Liver (tissue), 8 donors: ENCODE measurements at regions not wholly inside any gene's neighbourhood (a gene's known extent, or its start where the extent isn't known, plus 50 kb on each side); places are given as distances from the start of the nearest gene placed in this dataset.

ENCODE experiments used
- DNase-seq: peaks from one replicate; pipeline ENCODE4 v3.0.0-alpha.2; 2017; ENCODE audit warnings: low spot score
- H3K27ac ChIP-seq, 2 donors: one replicate each; pipeline ENCODE4 v1.7.0; 2013; ENCODE audit warnings: inconsistent platforms in 2 of 2, low read length in 2 of 2, control low read depth in 1 of 2, low read depth in 1 of 2, mild to moderate bottlenecking in 1 of 2
- H3K27me3 ChIP-seq, 4 donors: one replicate each; pipeline versions ENCODE4 v1.6.1 to v1.7.0; 2013; ENCODE audit warnings: low read length in 3 of 4, inconsistent platforms in 1 of 4, mild to moderate bottlenecking in 1 of 4, moderate library complexity in 1 of 4; ENCODE audit not compliant: control insufficient read depth in 4 of 4, insufficient read depth in 4 of 4
- H3K36me3 ChIP-seq, 4 donors: one replicate each; pipeline versions ENCODE4 v1.6.1 to v1.7.0; 2013; ENCODE audit warnings: low read length in 3 of 4, mild to moderate bottlenecking in 3 of 4, low read depth in 1 of 4, moderate library complexity in 1 of 4; ENCODE audit not compliant: control insufficient read depth in 4 of 4, insufficient read depth in 3 of 4
- H3K4me1 ChIP-seq, 4 donors: one replicate each; pipeline versions ENCODE4 v1.6.1 to v1.7.0; 2013; ENCODE audit warnings: low read length in 3 of 4, mild to moderate bottlenecking in 3 of 4, moderate library complexity in 1 of 4; ENCODE audit not compliant: control insufficient read depth in 4 of 4, insufficient read depth in 4 of 4
- H3K4me3 ChIP-seq, 3 donors: one replicate each; pipeline versions ENCODE4 v1.6.1 to v1.7.0; 2013; ENCODE audit warnings: low read length in 3 of 3, control low read depth in 1 of 3, low read depth in 1 of 3, mild to moderate bottlenecking in 1 of 3
- H3K9ac ChIP-seq, 2 donors: one replicate each; pipeline ENCODE4 v1.7.0; 2013; ENCODE audit warnings: low read length in 2 of 2, mild to moderate bottlenecking in 2 of 2, moderate library complexity in 2 of 2, control low read depth in 1 of 2, low read depth in 1 of 2
- H3K9me3 ChIP-seq, 4 donors: one replicate each; pipeline versions ENCODE4 v1.6.1 to v1.7.0; 2013; ENCODE audit warnings: low read length in 3 of 4; ENCODE audit not compliant: control insufficient read depth in 4 of 4
- ATF3 ChIP-seq: IDR thresholded peaks from 2 replicates; pipeline ENCODE4 v1.6.1; 2016; ENCODE audit warnings: antibody characterized with exemption
- EGR1 ChIP-seq, 2 donors: IDR thresholded peaks; 2 replicates each; pipeline ENCODE4 v1.6.1; 2016 to 2018; ENCODE audit warnings: antibody characterized with exemption in 2 of 2, low read depth in 2 of 2
- FOXA1 ChIP-seq: IDR thresholded peaks from 2 replicates; pipeline ENCODE4 v1.6.1; 2016; ENCODE audit warnings: antibody characterized with exemption
- GABPA ChIP-seq, 2 donors: IDR thresholded peaks in 1 of 2; conservative IDR thresholded peaks in 1 of 2; 2 replicates each; pipeline ENCODE4 v1.6.1; 2016; ENCODE audit warnings: antibody characterized with exemption in 2 of 2, mild to moderate bottlenecking in 1 of 2, moderate library complexity in 1 of 2
- HNF4A ChIP-seq, 2 donors: conservative IDR thresholded peaks; 2 replicates each; pipeline ENCODE4 v1.6.1; 2016; ENCODE audit warnings: antibody characterized with exemption in 2 of 2, mild to moderate bottlenecking in 2 of 2
- RAD21 ChIP-seq, 2 donors: IDR thresholded peaks; 2 replicates each; pipeline ENCODE4 v1.6.1; 2016; ENCODE audit warnings: antibody characterized with exemption in 2 of 2, mild to moderate bottlenecking in 2 of 2
- WGBS: extraction: QIAGEN DNeasy Blood & Tissue Kit; methylation state at CpG from one replicate; pipeline ENCODE4 v1.1.7; 2013; 5-methylcytosine and 5-hydroxymethylcytosine counted together
- TF ChIP-seq, protein P1 (sequence below): IDR thresholded peaks from 2 replicates; pipeline ENCODE4 v1.6.1; 2016; ENCODE audit warnings: antibody characterized with exemption, mild to moderate bottlenecking
- TF ChIP-seq, protein P2 (sequence below): fragments of 150-350 bp; IDR thresholded peaks from 2 replicates; pipeline ENCODE4 v1.5.1; 2017; ENCODE audit warnings: improper control_type of control experiment, low read depth, low read length; ENCODE audit not compliant: missing input control
- donor health status: healthy.
- donor health status: healthy.
- donor health status: healthy.
- donor health status: healthy.
- donor health status: healthy.

GRCh38 chr10:55897490-55897921 lies 463.6 kb downstream of the ZWINT start:
- TF ChIP-seq ATF3 (no peak), EGR1 (IDR thresholded peaks at IDR 0.05; ENCODE audit: low read depth in 2 of 2) (no peak), HNF4A (conservative IDR thresholded peaks at IDR 0.05) (no peak), FOXA1 (no peak), RAD21 (IDR thresholded peaks at IDR 0.05) (no peak)
- TF ChIP-seq, protein P1, sequence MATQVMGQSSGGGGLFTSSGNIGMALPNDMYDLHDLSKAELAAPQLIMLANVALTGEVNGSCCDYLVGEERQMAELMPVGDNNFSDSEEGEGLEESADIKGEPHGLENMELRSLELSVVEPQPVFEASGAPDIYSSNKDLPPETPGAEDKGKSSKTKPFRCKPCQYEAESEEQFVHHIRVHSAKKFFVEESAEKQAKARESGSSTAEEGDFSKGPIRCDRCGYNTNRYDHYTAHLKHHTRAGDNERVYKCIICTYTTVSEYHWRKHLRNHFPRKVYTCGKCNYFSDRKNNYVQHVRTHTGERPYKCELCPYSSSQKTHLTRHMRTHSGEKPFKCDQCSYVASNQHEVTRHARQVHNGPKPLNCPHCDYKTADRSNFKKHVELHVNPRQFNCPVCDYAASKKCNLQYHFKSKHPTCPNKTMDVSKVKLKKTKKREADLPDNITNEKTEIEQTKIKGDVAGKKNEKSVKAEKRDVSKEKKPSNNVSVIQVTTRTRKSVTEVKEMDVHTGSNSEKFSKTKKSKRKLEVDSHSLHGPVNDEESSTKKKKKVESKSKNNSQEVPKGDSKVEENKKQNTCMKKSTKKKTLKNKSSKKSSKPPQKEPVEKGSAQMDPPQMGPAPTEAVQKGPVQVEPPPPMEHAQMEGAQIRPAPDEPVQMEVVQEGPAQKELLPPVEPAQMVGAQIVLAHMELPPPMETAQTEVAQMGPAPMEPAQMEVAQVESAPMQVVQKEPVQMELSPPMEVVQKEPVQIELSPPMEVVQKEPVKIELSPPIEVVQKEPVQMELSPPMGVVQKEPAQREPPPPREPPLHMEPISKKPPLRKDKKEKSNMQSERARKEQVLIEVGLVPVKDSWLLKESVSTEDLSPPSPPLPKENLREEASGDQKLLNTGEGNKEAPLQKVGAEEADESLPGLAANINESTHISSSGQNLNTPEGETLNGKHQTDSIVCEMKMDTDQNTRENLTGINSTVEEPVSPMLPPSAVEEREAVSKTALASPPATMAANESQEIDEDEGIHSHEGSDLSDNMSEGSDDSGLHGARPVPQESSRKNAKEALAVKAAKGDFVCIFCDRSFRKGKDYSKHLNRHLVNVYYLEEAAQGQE, result no peak
- TF ChIP-seq, protein P2, sequence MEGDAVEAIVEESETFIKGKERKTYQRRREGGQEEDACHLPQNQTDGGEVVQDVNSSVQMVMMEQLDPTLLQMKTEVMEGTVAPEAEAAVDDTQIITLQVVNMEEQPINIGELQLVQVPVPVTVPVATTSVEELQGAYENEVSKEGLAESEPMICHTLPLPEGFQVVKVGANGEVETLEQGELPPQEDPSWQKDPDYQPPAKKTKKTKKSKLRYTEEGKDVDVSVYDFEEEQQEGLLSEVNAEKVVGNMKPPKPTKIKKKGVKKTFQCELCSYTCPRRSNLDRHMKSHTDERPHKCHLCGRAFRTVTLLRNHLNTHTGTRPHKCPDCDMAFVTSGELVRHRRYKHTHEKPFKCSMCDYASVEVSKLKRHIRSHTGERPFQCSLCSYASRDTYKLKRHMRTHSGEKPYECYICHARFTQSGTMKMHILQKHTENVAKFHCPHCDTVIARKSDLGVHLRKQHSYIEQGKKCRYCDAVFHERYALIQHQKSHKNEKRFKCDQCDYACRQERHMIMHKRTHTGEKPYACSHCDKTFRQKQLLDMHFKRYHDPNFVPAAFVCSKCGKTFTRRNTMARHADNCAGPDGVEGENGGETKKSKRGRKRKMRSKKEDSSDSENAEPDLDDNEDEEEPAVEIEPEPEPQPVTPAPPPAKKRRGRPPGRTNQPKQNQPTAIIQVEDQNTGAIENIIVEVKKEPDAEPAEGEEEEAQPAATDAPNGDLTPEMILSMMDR, result no peak
- WGBS, result 66% methylated on average over 3 of the region's 3 CpGs
- no peak for DNase-seq

DNA sequence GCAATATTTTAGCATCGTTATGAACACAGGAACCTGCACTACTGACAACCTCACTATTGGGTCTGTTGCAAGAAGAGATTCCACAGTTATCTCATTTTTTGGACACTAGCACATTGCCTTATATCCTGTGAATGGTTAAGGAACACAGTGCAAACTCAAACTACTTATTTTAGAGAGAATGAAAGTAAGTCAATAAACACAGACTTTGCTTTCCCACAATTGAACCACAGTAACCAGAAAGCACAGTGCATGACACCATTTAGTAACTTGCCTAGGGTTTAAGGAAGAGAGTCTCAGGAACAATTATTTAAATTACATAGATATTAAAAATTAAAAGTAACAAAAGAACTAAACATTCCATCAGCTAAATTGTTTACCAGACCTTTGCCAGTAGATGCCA lies 468.8 kb downstream of the ZWINT start:
- WGBS, result 60% methylated on average over 1 of the region's 1 CpG
- Histone ChIP-seq H3K27ac (no peak overlapping the region), H3K4me3 (no peak overlapping the region), H3K36me3 (no peaks in the 10 kb centered on the region), H3K27me3 (no peaks in the 10 kb centered on the region), H3K9ac (no peak overlapping the region), H3K4me1 (no peaks in the 10 kb centered on the region), H3K9me3 (no peaks in the 10 kb centered on the region)
- no peak for DNase-seq
- TF ChIP-seq HNF4A (conservative IDR thresholded peaks at IDR 0.05), result peak in 1 of 2 donors; percentile 5
- no peak for TF ChIP-seq GABPA (IDR thresholded peaks at IDR 0.05 in 1 of 2, conservative IDR thresholded peaks at IDR 0.05 in 1 of 2)

More at GRCh38 chr10:55897490-55897921, 463.6 kb downstream of the ZWINT start:
- Histone ChIP-seq H3K27ac (no peak overlapping the region), H3K4me1 (no peaks in the 10 kb centered on the region), H3K9ac (no peak overlapping the region), H3K27me3 (no peaks in the 10 kb centered on the region), H3K36me3 (no peaks in the 10 kb centered on the region), H3K9me3 (no peaks in the 10 kb centered on the region), H3K4me3 (no peak overlapping the region)

- H3K4me3 ChIP-seq, result no peak overlapping the region
- H3K9me3 ChIP-seq, result peaks cover 0 to 2% (median 0%) of the 10 kb centered on the region in 4 donors
- DNase-seq, result no peak
- H3K9ac ChIP-seq, result no peak overlapping the region
- no peak for TF ChIP-seq GABPA (IDR thresholded peaks at IDR 0.05 in 1 of 2, conservative IDR thresholded peaks at IDR 0.05 in 1 of 2)
- H3K4me1 ChIP-seq, result no peaks in the 10 kb centered on the region
- H3K27ac ChIP-seq, result no peak overlapping the region
- no peaks in the 10 kb centered on the region for H3K27me3 ChIP-seq
- no peaks in the 10 kb centered on the region for H3K36me3 ChIP-seq
These were observed 479.5 kb downstream of the ZWINT start for GRCh38 chr10:55881588-55881987.
